Activated T-cell treated with anti-CD3 and anti-CD28 coated beads, Interleukin-2, amount 50 U/mL, for 1 hour (primary cell): ENCODE measurements at regions not wholly inside any gene's neighbourhood (a gene's known extent, or its start where the extent isn't known, plus 50 kb on each side); places are given as distances from the start of the nearest gene placed in this dataset.
"Not testable (repeated sequence)": the region's sequence is repeated elsewhere in the genome, so short reads cannot be mapped to it uniquely, and the experiment has no call there.

ENCODE experiments used
- DNase-seq: peaks from one replicate; pipeline ENCODE4 v3.0.0-alpha.2; 2020

DNA sequence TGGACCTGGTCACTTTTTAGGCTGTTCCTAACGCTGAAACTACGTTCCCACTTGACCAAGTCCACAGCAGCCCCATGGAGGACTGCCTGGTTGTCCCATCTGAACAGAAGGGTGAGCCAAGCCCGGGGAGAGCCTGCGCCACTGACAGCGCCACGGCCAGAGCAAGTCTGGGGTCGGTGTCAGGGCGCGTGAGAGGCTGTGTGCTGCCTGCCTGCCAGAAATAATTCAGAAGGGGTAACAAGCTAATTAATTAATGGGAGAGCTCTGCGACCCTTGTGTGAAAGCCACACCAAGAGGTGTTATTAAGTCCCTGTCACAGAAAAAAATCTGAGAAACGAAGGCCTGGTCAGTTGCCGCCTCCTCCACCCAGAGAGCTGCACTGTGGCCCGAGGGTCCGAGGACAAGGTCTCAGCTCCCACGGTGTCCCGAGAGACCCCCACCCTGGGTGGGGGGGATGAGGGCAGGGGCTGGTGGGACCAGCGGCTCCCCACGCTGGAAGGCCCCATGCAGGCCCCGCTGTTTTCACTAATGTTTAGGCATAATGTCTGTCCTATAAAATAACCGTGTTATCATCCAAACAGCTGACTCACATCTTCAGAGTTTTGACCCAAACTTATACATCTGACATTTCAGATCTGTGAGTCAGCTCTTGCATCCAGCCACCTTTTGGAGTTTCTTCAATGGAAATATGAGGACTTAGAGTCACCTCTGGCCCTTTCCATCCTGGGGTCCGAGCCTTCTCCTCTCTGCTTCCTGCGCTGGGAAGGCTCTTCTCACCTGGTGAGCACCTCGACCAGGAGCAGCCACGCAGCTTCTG lies 58.5 kb downstream of the DLL1 start:
- no peak for DNase-seq

- DNase-seq, result no peak
Observed at GRCh38 chr6:170231293-170232185, 59.3 kb downstream of the DLL1 start.

GRCh38 chr6:170230520-170231292 lies 60.2 kb downstream of the DLL1 start:
- no peak for DNase-seq

DNA sequence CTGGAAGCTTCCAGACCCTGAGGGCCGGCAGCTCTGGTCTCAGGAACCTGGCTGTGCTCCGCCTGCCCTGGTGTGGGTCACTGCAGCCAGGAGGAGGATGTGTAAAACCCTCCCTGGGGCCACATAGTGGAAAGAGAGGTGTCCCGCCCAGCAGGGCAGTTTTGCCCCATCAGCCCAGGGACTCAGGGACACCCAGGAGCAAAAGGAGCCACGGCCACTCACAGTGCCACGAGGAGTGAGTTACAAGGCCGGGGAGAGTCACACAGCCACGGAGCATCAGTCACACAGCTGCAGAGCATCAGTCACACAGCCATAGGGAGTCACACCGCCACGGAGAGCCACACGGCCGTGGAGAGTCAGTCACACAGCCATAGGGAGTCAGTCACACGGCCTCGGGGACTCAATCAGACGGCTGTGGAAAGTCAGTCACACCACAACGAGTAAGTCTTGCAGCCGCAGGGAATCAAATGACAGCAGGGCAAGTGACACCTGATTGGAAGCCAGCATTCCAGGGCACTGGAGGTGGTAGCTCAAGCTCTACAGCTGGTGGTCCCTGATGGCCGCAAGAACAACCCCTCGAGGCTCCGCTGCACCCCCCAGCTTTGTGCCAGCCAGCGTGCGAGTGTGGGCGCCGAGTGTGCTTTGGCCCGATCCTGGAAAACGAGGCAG lies 60.9 kb downstream of the DLL1 start:
- no peak for DNase-seq

DNA sequence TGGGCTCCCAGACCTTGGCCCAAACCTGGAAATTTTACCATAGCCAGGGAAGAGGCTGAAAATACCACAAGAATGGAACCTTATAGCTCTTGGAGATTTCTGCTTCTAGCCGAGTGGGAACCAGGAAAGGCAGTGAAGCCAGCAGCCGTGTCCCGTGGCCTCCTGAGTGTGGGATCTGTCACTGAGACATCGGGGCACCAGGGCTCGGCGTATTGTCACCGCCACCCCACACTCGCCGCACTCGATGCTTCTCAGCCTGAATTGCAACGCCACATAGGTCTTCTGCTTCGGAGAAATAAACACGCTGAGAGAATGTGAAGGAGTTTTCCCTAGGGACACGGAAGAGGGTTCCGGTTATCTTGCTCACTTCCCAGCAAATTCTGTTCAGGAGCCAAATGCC lies 61.5 kb downstream of the DLL1 start:
- DNase-seq, result no peak

DNA sequence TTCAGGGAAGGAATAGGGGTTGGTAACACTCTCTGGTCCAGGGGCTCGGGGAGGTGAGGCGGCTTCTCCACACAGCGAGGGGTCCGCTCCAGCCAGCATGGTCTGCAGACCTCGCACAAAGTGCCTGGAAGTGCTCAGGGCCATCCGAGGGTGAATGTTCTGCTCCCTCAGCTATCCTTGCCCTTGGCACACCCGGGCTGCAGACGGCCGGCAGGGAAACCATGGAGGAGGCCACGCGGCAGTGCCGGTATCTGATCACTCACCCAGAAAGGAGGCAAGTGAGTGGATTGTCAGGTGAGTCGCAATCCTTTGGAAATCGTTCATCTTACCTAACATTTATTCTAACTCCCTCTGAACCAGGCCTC lies 62.0 kb downstream of the DLL1 start:
- DNase-seq, result no peak

DNA sequence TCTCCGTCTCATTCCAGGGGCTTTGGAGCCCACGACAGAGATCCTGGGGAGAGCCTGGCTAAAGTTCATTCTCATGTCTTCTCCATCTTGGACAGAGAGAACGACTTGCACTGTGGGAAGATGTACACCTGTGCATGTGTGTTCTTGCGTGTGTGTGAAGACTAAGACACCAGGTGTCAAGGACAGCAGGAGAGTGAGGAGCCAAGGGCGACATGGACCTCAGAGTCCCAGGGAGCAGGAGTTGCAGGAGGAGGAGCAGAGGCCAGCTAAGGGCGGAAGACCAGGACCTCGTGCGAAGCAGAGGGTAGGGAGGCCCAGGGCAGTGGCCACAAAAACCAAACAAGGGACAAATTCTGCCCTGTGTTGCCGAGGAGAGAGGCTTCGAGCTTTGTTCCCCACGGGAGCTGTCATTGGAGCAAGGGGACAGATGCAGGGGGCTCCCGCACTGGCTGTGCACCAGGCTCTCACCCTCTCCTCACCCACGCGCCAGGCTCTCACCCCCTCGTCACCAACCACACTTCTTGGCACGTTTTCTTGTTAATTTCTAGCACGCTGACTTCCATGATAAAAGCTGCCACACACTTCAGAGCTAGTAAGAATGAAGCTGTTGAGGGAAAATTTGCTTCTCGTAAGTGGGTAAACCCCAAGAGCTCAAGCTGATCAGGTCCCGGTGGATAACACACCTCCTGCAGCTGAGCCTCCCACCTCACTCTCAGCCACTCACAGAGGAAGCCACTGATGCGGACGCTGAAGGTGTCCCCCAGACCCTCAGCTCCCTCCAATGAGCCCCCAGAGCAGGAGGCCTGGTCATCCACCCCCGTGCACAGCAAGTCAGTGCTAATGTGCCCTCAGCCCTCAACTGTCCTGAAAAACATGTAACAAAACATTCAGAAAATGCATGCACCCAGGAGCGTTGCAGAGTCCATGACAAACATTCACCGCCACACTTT lies 62.6 kb downstream of the DLL1 start:
- DNase-seq, result no peak

DNA sequence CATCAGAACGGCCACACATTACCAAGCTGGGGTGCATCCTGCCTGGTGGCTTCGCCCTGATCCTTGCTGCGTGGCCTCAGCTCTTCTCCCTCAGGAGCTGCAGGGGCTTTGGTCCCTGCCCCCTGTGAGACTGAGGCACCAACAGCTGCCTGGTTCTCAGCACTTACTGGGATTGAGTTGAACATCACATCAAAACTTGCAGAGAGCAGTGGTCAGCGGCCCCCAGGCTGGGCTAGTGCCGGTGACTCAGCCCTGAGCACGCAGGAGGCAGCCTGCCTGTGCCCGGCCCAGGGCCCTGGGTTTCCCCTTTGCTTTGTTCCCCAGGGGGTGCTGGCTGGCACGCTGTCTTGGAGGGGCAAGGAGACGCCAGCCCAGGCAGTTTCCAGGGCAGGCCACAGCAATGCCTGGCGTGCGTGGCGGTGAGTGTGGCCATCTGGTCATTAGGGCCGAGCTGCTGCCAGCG lies 63.3 kb downstream of the DLL1 start:
- DNase-seq, result no peak

DNA sequence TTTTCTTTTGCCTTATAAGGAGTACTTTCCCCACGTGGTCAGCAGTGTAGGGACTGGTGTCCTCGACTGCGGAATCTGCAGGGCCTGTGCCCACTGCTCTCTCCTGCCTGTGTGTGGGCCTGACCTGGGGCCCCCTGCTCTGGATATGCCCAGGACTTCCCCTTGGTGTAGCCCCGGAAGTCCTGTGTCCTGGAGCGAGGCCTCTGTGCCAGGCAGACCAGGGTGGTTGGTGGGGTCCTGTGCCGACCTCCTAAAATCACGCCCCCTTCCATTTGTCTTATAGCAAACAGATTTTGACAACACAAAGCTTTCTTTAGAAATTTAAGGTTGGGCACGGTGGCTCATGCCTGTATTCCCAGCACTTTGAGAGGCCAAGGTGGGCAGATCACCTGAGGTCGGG lies 64.2 kb downstream of the DLL1 start:
- DNase-seq, result no peak

GRCh38 chr6:170225852-170226417 lies 64.9 kb downstream of the DLL1 start:
- DNase-seq, result no peak

DNA sequence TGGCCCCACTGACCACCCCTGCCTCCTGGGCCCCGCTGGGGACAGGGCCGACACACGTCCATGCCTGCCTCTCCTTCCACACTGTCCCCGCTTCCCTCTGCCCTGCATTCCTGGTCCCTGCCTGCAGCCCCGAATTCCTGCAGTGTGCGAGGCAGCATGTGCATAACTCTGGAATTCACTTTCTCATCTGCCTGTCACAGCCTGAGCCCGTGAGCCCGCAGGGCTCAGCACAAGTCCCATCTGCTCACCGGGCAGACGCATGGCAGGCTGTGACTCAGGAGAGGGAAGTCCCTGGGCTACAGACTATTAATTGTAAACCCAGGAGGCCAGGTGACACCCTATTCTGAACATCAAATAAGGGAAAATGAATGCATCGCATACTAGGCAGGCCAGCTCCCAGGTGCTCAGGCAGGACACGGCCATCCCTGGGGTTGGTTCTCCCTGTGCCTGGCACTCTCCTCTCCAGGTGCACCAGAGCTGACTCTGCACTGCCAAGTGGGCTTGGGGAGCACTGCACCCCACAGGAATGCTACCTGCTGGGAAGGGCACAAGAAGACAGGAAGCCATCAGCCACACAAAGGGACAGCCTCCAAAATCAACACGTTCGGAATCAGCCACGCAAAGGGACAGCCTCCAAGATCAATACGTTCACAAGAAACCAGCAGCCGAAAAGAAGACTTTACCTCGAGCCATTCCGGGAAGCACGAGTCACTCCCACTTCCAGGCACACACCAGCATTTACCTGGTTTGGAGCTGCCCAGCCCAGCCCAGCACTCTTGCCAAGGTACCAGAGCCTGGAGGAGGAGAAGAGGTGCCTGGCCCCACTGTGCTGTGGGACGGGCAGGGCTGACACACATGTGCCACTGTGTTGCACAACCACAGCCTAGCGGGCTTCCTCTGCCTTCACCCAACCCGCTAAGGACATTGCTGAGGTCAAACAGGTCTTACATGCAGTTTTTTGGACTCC lies 65.9 kb downstream of the DLL1 start:
- DNase-seq, result no peak

GRCh38 chr6:170223718-170224693 lies 66.9 kb downstream of the DLL1 start:
- no peak for DNase-seq

GRCh38 chr6:170222498-170223471 lies 68.1 kb downstream of the DLL1 start:
- no peak for DNase-seq

GRCh38 chr6:170221753-170222400 lies 69.0 kb downstream of the DLL1 start:
- no peak for DNase-seq

- DNase-seq, result no peak
Observed at GRCh38 chr6:170221052-170221752, 69.7 kb downstream of the DLL1 start.

- not testable (repeated sequence) for DNase-seq
Observed at GRCh38 chr6:170213637-170214018, 77.2 kb downstream of the DLL1 start.
